Osteoblast (primary cell): ENCODE measurements at regions not wholly inside any gene's neighbourhood (a gene's known extent, or its start where the extent isn't known, plus 50 kb on each side); places are given as distances from the start of the nearest gene placed in this dataset.

Experiments used
- DNase-seq: peaks from one replicate; pipeline ENCODE4 v3.0.0; 2011; ENCODE audit warnings: low spot score, mixed read lengths; ENCODE audit not compliant: insufficient read length; ENCODE audit errors: missing footprints
- H2AFZ ChIP-seq: 2 replicates; pipeline ENCODE4 v1.6.0; 2011; ENCODE audit warnings: mild to moderate bottlenecking, low read length
- H3K27ac ChIP-seq: 2 replicates; pipeline ENCODE4 v1.5.1; 2011; ENCODE audit warnings: mild to moderate bottlenecking, low read depth, low read length, moderate library complexity
- H3K27me3 ChIP-seq: 2 replicates; pipeline ENCODE4 v1.6.0; 2012; ENCODE audit warnings: mild to moderate bottlenecking, control low read depth, inconsistent platforms, low read length, moderate library complexity; ENCODE audit not compliant: insufficient read depth
- H3K36me3 ChIP-seq: 2 replicates; pipeline ENCODE4 v1.5.1; 2011; ENCODE audit warnings: mild to moderate bottlenecking, low read length, control low read depth, moderate library complexity; ENCODE audit not compliant: insufficient read depth
- H3K4me1 ChIP-seq: 2 replicates; pipeline ENCODE4 v1.5.1; 2011; ENCODE audit warnings: mild to moderate bottlenecking, low read length, control low read depth, moderate library complexity; ENCODE audit not compliant: insufficient read depth
- H3K4me2 ChIP-seq: 2 replicates; pipeline ENCODE4 v1.6.0; 2011; ENCODE audit warnings: mild to moderate bottlenecking, low read length; ENCODE audit not compliant: insufficient read depth
- H3K4me3 ChIP-seq: fragments of 200-600 bp; sonication (generic); 3 replicates; pipeline ENCODE4 v1.5.1; 2012; ENCODE audit warnings: mild to moderate bottlenecking, low read length, inconsistent platforms; ENCODE audit not compliant: insufficient read depth
- H3K79me2 ChIP-seq: 2 replicates; pipeline ENCODE4 v1.6.0; 2012; ENCODE audit warnings: mild to moderate bottlenecking, low read length, control low read depth, inconsistent platforms; ENCODE audit not compliant: insufficient read depth
- H3K9me3 ChIP-seq: 2 replicates; pipeline ENCODE4 v1.5.1; 2011; ENCODE audit warnings: low read depth, low read length, control low read depth
- H4K20me1 ChIP-seq: 2 replicates; pipeline ENCODE4 v1.6.0; 2012; ENCODE audit warnings: mild to moderate bottlenecking, low read length, control low read depth; ENCODE audit not compliant: insufficient read depth
- TF ChIP-seq, protein P1 (sequence below): IDR thresholded peaks from 2 replicates; pipeline ENCODE4 v1.5.1; 2011; ENCODE audit warnings: mild to moderate bottlenecking, low read depth, low read length, moderate library complexity; ENCODE audit errors: extremely low read depth

DNA sequence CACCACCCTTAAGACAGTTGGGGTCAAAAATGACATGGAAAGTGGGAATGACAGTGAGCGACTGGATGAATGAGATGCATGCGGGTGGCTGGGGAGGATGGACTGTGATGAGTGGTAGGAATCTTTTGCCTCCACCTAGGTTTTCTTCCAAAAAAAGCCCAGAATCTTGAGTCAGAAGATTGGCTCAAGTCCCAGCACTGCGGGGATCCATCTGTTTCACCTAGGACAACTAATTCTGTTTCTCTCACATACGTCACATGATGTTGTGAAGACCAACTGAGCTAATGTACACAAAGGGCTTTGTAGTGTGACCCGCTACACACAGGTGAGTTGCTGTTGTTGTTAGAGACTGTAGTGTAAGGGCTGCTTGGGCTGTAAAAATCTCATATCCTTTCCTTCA lies 58.5 kb upstream of the SLC35B4 start:
- H3K27me3 ChIP-seq: no peaks in the 10 kb centered on the region
- no peak overlapping the region for H3K4me2 ChIP-seq
- H2AFZ ChIP-seq: no peak overlapping the region
- H3K36me3 ChIP-seq: no peaks in the 10 kb centered on the region
- TF ChIP-seq, protein P1, sequence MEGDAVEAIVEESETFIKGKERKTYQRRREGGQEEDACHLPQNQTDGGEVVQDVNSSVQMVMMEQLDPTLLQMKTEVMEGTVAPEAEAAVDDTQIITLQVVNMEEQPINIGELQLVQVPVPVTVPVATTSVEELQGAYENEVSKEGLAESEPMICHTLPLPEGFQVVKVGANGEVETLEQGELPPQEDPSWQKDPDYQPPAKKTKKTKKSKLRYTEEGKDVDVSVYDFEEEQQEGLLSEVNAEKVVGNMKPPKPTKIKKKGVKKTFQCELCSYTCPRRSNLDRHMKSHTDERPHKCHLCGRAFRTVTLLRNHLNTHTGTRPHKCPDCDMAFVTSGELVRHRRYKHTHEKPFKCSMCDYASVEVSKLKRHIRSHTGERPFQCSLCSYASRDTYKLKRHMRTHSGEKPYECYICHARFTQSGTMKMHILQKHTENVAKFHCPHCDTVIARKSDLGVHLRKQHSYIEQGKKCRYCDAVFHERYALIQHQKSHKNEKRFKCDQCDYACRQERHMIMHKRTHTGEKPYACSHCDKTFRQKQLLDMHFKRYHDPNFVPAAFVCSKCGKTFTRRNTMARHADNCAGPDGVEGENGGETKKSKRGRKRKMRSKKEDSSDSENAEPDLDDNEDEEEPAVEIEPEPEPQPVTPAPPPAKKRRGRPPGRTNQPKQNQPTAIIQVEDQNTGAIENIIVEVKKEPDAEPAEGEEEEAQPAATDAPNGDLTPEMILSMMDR: no peak
- H3K79me2 ChIP-seq: no peaks in the 10 kb centered on the region
- H3K4me3 ChIP-seq: no peak overlapping the region
- H4K20me1 ChIP-seq: no peaks in the 10 kb centered on the region
- no peak overlapping the region for H3K27ac ChIP-seq
- DNase-seq: no peak
- no peaks in the 10 kb centered on the region for H3K9me3 ChIP-seq
- no peaks in the 10 kb centered on the region for H3K4me1 ChIP-seq

DNA sequence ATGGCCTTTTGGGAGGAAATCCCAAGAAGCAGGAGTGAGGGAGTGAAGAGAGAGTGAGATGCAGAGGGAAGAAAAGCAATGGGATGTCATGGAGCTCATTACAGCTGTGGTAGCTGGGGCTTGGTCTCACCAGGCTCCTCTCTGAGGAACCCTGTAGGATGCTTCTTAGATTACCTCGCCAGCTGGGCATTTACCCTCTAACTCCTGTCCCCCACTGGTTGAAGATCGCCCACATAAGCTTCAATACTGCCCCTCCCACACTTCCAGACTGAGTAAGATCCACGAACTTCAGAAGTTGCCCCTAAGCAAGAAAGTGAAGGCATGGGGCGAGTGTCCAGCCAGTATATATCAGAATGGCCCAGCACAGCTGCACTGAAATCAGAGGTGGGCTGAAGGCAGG lies 58.1 kb upstream of the SLC35B4 start:
- no peaks in the 10 kb centered on the region for H4K20me1 ChIP-seq
- no peak for DNase-seq
- TF ChIP-seq, protein P1: no peak
- no peaks in the 10 kb centered on the region for H3K9me3 ChIP-seq
- H3K36me3 ChIP-seq: no peaks in the 10 kb centered on the region
- H2AFZ ChIP-seq: no peak overlapping the region
- H3K4me3 ChIP-seq: no peak overlapping the region
- H3K27me3 ChIP-seq: no peaks in the 10 kb centered on the region
- H3K79me2 ChIP-seq: no peaks in the 10 kb centered on the region
- peaks cover under 1% of the 10 kb centered on the region for H3K4me1 ChIP-seq
- H3K4me2 ChIP-seq: no peak overlapping the region
- no peak overlapping the region for H3K27ac ChIP-seq

DNA sequence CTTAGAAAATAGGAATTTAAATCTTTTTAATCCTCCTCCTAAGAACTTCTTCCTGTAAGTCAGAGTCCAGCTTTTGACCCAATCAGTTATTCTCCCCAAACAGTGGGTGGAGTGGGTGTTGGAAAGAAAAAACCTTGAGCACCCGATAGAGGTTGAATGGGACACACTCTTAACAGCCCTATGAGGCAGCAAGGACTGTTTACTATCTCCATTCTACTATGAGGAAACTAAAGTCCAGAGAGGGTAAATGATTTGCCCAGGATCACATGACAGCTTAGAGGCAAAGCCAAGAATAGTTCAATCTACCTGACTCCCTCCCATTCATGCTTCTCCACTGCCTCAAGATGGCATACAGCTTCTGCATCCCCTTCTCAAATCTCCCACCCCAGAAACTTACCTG lies 57.6 kb upstream of the SLC35B4 start:
- Histone ChIP-seq H3K27me3 (no peaks in the 10 kb centered on the region), H4K20me1 (no peaks in the 10 kb centered on the region), H3K36me3 (no peaks in the 10 kb centered on the region), H3K9me3 (no peaks in the 10 kb centered on the region), H3K79me2 (no peaks in the 10 kb centered on the region), H3K4me1 (peaks cover 5% of the 10 kb centered on the region), H2AFZ (no peak overlapping the region), H3K27ac (no peak overlapping the region), H3K4me2 (no peak overlapping the region), H3K4me3 (no peak overlapping the region)
- no peak for DNase-seq
- TF ChIP-seq, protein P1: no peak

DNA sequence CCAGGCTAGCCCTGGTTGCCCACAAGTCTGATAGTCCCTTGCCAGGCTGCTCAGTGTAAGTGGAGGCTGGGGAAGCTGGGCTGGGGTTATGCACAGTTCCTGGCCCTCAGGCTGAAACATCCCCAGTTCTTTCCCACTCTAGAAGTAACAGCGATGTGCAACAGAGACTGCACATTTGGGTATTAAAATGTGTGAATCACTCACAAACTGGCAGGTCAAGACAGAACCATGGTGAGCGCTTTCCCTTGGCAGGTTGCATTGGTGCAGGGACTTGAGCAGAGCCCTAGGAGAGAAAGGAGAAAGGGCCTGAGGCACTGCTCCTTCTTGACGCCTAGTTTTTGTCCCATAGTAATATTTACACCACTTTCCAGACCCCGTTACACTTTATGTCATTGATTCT lies 56.1 kb upstream of the SLC35B4 start:
- no peaks in the 10 kb centered on the region for H3K9me3 ChIP-seq
- peaks cover 19% of the 10 kb centered on the region for H3K4me1 ChIP-seq
- H3K79me2 ChIP-seq: no peaks in the 10 kb centered on the region
- H3K4me2 ChIP-seq: no peak overlapping the region
- no peaks in the 10 kb centered on the region for H3K27me3 ChIP-seq
- no peak overlapping the region for H3K27ac ChIP-seq
- H3K36me3 ChIP-seq: no peaks in the 10 kb centered on the region
- no peak for DNase-seq
- TF ChIP-seq, protein P1: no peak
- no peak overlapping the region for H3K4me3 ChIP-seq
- H4K20me1 ChIP-seq: no peaks in the 10 kb centered on the region
- H2AFZ ChIP-seq: no peak overlapping the region
